ENCODE measurements at regions not wholly inside any gene's neighbourhood (a gene's known extent, or its start where the extent isn't known, plus 50 kb on each side); places are given as distances from the start of the nearest gene placed in this dataset.

- no peak for TF ChIP-seq CTCF (IDR thresholded peaks at IDR 0.05; ENCODE audit: low read depth, low read length, missing control alignments)
- no peak overlapping the region for H3K4me3 ChIP-seq (replicated peaks; ENCODE audit: low read depth, low read length)
- DNase-seq (ENCODE audit: extremely low read depth, low read depth), result no peak
These were observed 189.5 kb downstream of the GASK1B start for GRCh38 chr4:157983300-157983699.

DNA sequence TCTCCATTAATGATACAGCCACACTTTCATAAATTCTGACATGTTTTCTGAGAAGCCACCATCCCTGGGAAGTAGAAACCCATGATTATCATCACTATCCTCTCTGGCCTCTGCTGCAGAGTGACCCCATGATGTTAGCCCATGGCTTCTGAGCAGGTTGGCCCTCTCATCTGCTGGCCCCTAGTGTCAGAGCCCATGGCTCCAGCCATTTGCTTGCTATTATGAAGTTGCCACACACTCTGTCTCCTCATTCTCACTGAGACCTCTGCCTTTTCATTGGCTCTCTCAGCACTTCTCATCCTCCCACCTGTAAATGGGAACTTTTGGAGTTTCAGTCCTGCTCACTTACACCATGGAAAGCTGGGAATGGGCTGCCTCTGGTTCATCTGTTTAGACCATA is 192.7 kb downstream of the GASK1B start:
- H3K4me3 ChIP-seq (replicated peaks; ENCODE audit: low read depth, low read length), result no peak overlapping the region
- TF ChIP-seq CTCF (IDR thresholded peaks at IDR 0.05; ENCODE audit: low read depth, low read length, missing control alignments), result no peak

GRCh38 chr4:157978680-157979361 is 194.0 kb downstream of the GASK1B start:
- TF ChIP-seq CTCF (IDR thresholded peaks at IDR 0.05; ENCODE audit: low read depth, low read length, missing control alignments), result peak; percentile 75
- DNase-seq (ENCODE audit: extremely low read depth, low read depth), result peak; percentile 22
- H3K4me3 ChIP-seq (replicated peaks; ENCODE audit: low read depth, low read length), result no peak overlapping the region

More for the DNA sequence above, 192.7 kb downstream of the GASK1B start:
- no peak for DNase-seq (ENCODE audit: extremely low read depth, low read depth)

- no peak for TF ChIP-seq CTCF (IDR thresholded peaks at IDR 0.05; ENCODE audit: low read depth, low read length, missing control alignments)
- no peak overlapping the region for H3K4me3 ChIP-seq (replicated peaks; ENCODE audit: low read depth, low read length)
- no peak for DNase-seq (ENCODE audit: extremely low read depth, low read depth)
These were observed 195.7 kb downstream of the GASK1B start for GRCh38 chr4:157977086-157977485.

GRCh38 chr4:157973297-157973696 is 199.5 kb downstream of the GASK1B start:
- no peak for DNase-seq (ENCODE audit: extremely low read depth, low read depth)
- H3K4me3 ChIP-seq (replicated peaks; ENCODE audit: low read depth, low read length), result no peak overlapping the region
- TF ChIP-seq CTCF (IDR thresholded peaks at IDR 0.05; ENCODE audit: low read depth, low read length, missing control alignments), result no peak

DNA sequence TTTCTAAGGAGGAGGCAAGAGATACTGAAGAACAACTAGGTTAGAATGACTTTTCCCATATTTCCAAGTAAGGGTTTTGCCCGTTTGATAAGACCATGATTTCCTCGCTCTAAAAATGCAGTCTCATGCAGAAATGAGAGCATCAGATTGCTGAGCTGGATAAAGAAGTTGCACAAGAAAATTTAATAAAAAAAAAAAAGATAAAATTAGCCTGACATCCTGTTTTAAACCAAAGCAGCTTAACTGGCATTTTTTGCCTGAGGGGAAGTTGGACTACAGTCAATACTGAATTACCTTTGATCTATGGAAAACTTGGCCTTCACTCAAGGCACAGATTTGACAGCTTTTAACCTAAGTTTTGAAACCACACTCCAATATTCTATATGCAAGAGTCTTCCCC is 208.4 kb downstream of the GASK1B start:
- no peak overlapping the region for H3K4me3 ChIP-seq (replicated peaks; ENCODE audit: low read depth, low read length)
- no peak for DNase-seq (ENCODE audit: extremely low read depth, low read depth)
- no peak for TF ChIP-seq CTCF (IDR thresholded peaks at IDR 0.05; ENCODE audit: low read depth, low read length, missing control alignments)

All from HFF-Myc (cell line).